GM12873 (cell line): ENCODE measurements at regions not wholly inside any gene's neighbourhood (a gene's known extent, or its start where the extent isn't known, plus 50 kb on each side); places are given as distances from the start of the nearest gene placed in this dataset.

Experiments
- CTCF ChIP-seq: IDR thresholded peaks from 2 replicates; pipeline ENCODE4 v1.5.1; 2012; ENCODE audit warnings: low read depth, mild to moderate bottlenecking, moderate library complexity, low read length, control low read depth; ENCODE audit not compliant: insufficient read depth; ENCODE audit errors: missing control alignments

- no peak for TF ChIP-seq CTCF
Observed at GRCh38 chr12:92995258-92995903, 66.3 kb upstream of the EEA1 start.

GRCh38 chr12:93000026-93000425 is 70.9 kb upstream of the EEA1 start:
- no peak for TF ChIP-seq CTCF

- TF ChIP-seq CTCF = no peak
Observed at GRCh38 chr12:93001407-93001806, 72.3 kb upstream of the EEA1 start.

- TF ChIP-seq CTCF = no peak
Observed at GRCh38 chr12:93002293-93003054, 73.4 kb upstream of the EEA1 start.

GRCh38 chr12:93003531-93004239 is 74.6 kb upstream of the EEA1 start:
- TF ChIP-seq CTCF = no peak

GRCh38 chr12:93005928-93006392 is 76.9 kb upstream of the EEA1 start:
- TF ChIP-seq CTCF = no peak

GRCh38 chr12:93006471-93007208 is 77.5 kb upstream of the EEA1 start:
- no peak for TF ChIP-seq CTCF
